ENCODE measurements at regions not wholly inside any gene's neighbourhood (a gene's known extent, or its start where the extent isn't known, plus 50 kb on each side); places are given as distances from the start of the nearest gene placed in this dataset.

- H3K4me3 ChIP-seq (ENCODE audit: low read depth, low read length): no peak overlapping the region
- TF ChIP-seq, protein P1, sequence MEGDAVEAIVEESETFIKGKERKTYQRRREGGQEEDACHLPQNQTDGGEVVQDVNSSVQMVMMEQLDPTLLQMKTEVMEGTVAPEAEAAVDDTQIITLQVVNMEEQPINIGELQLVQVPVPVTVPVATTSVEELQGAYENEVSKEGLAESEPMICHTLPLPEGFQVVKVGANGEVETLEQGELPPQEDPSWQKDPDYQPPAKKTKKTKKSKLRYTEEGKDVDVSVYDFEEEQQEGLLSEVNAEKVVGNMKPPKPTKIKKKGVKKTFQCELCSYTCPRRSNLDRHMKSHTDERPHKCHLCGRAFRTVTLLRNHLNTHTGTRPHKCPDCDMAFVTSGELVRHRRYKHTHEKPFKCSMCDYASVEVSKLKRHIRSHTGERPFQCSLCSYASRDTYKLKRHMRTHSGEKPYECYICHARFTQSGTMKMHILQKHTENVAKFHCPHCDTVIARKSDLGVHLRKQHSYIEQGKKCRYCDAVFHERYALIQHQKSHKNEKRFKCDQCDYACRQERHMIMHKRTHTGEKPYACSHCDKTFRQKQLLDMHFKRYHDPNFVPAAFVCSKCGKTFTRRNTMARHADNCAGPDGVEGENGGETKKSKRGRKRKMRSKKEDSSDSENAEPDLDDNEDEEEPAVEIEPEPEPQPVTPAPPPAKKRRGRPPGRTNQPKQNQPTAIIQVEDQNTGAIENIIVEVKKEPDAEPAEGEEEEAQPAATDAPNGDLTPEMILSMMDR (IDR thresholded peaks at IDR 0.05; ENCODE audit: low read depth, low read length): no peak
Measured at GRCh38 chr7:92991190-92991589, 126.6 kb downstream of the SAMD9 start.

GRCh38 chr7:92988941-92989545 lies 128.7 kb downstream of the SAMD9 start:
- TF ChIP-seq, protein P1 (IDR thresholded peaks at IDR 0.05; ENCODE audit: low read depth, low read length): no peak
- H3K4me3 ChIP-seq (ENCODE audit: low read depth, low read length): no peak overlapping the region

DNA sequence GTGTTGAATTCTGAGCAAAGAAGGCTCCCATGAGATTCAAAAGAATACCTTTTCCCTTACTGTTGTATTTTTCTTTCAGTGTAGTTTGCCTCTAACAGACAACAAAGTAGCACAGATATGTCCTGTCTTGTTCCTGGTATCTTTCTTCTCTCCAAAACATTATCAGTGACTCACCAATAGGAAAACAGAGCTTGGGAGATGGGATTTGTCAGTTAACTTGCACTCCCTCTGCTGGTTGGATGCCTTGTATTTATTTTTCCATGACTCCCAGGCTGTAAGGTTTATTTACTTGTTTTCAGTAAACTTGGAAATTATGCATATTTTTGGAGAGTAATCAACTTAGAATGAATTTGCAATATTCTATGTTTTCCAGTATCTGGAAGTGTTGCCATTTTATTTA lies 129.7 kb downstream of the SAMD9 start:
- no peak overlapping the region for H3K4me3 ChIP-seq (ENCODE audit: low read depth, low read length)
- TF ChIP-seq, protein P1 (IDR thresholded peaks at IDR 0.05; ENCODE audit: low read depth, low read length): peak; percentile 28; the same call in 1 of the 2 replicates

GRCh38 chr7:92987538-92987937 lies 130.2 kb downstream of the SAMD9 start:
- TF ChIP-seq, protein P1 (IDR thresholded peaks at IDR 0.05; ENCODE audit: low read depth, low read length): no peak
- no peak overlapping the region for H3K4me3 ChIP-seq (ENCODE audit: low read depth, low read length)

DNA sequence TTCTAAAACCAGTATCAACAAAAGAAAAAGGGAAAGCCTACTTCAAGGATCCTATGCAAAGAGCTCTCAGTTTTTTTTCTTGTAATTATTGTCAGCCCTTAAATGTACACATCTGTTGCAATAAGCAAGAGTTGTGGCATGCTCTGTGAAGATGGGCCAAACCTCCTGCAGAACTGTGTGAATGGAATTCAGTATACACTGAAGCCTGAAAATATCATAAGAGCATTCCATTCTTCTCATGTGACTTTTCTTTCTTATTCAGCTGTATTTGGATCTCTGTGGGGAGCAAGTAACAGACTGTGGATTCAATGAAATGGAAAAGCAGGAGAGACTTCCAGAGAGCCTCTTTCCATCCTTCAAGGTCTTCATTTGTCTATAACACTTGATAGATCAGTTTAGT lies 130.7 kb downstream of the SAMD9 start:
- H3K4me3 ChIP-seq (ENCODE audit: low read depth, low read length): no peak overlapping the region
- TF ChIP-seq, protein P1 (IDR thresholded peaks at IDR 0.05; ENCODE audit: low read depth, low read length): no peak

DNA sequence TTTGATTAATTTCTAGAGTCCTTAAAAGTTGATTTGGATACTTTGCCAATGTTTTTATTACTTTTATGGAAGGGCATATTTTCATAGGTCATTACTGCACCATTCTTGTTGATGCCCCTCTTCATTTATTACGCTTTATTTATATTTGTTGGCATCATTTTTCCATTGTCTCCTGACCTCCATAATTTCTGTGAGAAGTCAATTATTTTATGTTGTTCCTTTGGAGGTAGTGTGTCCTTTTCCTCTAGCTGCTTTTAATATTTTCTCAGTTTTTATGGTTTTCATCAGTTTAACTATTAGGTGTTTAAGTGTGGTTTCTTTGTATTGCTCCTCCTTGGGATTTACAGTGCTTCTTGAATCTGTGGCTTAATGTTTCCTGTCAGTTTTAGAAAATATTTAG lies 134.9 kb downstream of the SAMD9 start:
- TF ChIP-seq, protein P1 (IDR thresholded peaks at IDR 0.05; ENCODE audit: low read depth, low read length): no peak
- H3K4me3 ChIP-seq (ENCODE audit: low read depth, low read length): no peak overlapping the region

DNA sequence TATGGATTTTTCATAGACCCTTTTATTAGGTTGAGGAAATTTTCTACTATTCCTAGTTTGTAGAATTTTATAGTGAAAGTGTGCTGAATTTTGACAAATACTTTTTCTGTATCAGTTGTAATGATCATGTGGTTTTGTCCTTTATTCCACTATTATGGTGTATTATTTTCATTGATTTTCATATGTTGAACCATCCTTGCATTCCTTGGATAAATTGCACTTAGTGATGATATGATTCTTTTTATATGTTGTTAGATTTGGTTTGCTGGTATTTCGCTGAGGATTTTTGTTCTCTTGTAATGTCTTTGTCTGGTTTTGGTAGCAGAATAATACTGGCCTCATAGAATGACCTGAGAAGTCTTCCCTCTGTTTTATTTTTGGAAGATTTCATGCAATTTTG lies 140.6 kb upstream of the CDK6 start:
- TF ChIP-seq, protein P1 (IDR thresholded peaks at IDR 0.05; ENCODE audit: low read depth, low read length): no peak
- H3K4me3 ChIP-seq (ENCODE audit: low read depth, low read length): no peak overlapping the region

All from WI38 (cell line).